Gastrocnemius medialis (tissue), 4 donors: ENCODE measurements at regions not wholly inside any gene's neighbourhood (a gene's known extent, or its start where the extent isn't known, plus 50 kb on each side); places are given as distances from the start of the nearest gene placed in this dataset.

ENCODE experiments used
- CTCF ChIP-seq, 5 experiments: fragments of 450-650 bp in 3 of 5; fragments of 200-600 bp in 2 of 5; sonication (generic) in 2 of 5; IDR thresholded peaks in 4 of 5; conservative IDR thresholded peaks in 1 of 5; 1 replicate in 4 of 5; 2 replicates in 1 of 5; pipeline ENCODE4 v1.5.1; 2016 to 2019; ENCODE audit warnings: antibody characterized with exemption in 5 of 5, mild to moderate bottlenecking in 3 of 5, moderate library complexity in 3 of 5
- POLR2A ChIP-seq, 2 donors: fragments of 450-650 bp; IDR thresholded peaks; one replicate each; pipeline ENCODE4 v1.6.1; 2017; ENCODE audit warnings: antibody characterized with exemption in 2 of 2, mild to moderate bottlenecking in 2 of 2, moderate library complexity in 2 of 2

- TF ChIP-seq CTCF (IDR thresholded peaks at IDR 0.05 in 4 of 5, conservative IDR thresholded peaks at IDR 0.05 in 1 of 5), result no peak
- no peak for TF ChIP-seq POLR2A (IDR thresholded peaks at IDR 0.05)
Observed at GRCh38 chr15:53251996-53252395, 461.9 kb upstream of the ONECUT1 start.
